ENCODE measurements at regions not wholly inside any gene's neighbourhood (a gene's known extent, or its start where the extent isn't known, plus 50 kb on each side); places are given as distances from the start of the nearest gene placed in this dataset.
A peak's percentile ranks its signal among the peaks of the same experiment; 100 is the strongest.

DNA sequence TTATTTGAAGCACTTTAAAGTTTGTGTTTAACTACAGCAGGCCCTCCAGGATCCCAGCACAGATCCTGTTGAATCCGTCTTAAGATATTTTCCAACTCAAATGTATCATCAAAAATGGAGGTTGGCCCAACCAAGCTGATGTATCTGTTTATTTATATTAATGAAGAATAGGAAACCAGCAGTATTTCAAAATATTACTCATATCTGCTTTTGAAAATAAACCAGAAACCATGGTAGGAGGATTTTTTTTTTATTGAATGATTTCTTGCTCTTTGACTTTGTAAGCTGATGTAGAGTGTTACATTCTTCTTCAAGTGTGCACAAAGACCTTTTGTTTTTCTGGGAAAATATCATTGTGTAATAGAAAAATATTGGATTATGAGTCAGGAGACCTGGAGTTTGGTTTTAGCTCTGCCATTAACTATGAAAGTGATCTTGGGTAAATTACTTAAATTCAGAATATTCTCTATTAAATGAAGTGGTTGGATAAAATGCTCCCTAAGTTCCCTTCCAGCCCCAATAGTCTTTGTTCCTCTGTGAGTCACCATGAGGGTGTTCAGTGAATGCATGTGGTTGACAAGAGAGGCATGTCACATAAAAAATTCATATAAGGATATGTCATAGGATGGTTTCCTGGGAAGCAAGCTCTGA is 221.3 kb upstream of the GAP43 start:
- ChIA-PET POLR2A (ENCODE audit: unreplicated experiment) (no interaction called here), CTCF (interaction anchor here (0.6 to 1.7 kb wide), 3 partner anchors 16 to 596 kb away, joined by 3 to 5 read pairs (median 4); no protein-coding TSS in a partner anchor)
- intact Hi-C loops (cut with micrococcal nuclease) (no loop called here), in situ Hi-C loops (cut with MboI; ENCODE audit: low sequenced_read_pairs) (no loop called here), dilution Hi-C loops (cut with HindIII; ENCODE audit: low sequenced_read_pairs, unreplicated experiment) (no loop called here)
- peak overlapping the region; percentile 68; the same call in 1 of the 2 replicates for H3K4me2 ChIP-seq (ENCODE audit: low read depth, low read length)
- peak overlapping the region; percentile 33; the same call in 1 of the 2 replicates for H3K23ac ChIP-seq (ENCODE audit: low read depth, low read length)
- peak; percentile 86 for DNase-seq
- no CpG with 5 or more reads among the region's 1 CpG for WGBS, 2 experiments (ENCODE audit: extremely low coverage in 2 of 2, insufficient read length in 1 of 2)
- peak overlapping the region; percentile 72; the same call in 1 of the 2 replicates for H3K4ac ChIP-seq (ENCODE audit: low read depth, low read length)
- H3K56ac ChIP-seq (ENCODE audit: extremely low read depth, insufficient read depth, low read length) = 0 out of 2 replicates have a peak overlapping the region, but pooled peaks have one; percentile 43
- H3K18ac ChIP-seq (ENCODE audit: low read depth, low read length) = peak overlapping the region; percentile 91; the same call in 1 of the 2 replicates
- H4K20me1 ChIP-seq (ENCODE audit: insufficient read depth, low read length) = no peaks in the 10 kb centered on the region
- peak overlapping the region in 1 of 2 experiments; percentile 45; a peak in 1 of 4 replicates for H4K8ac ChIP-seq (ENCODE audit: low read depth in 2 of 2, low read length in 2 of 2)
- H2BK120ac ChIP-seq (ENCODE audit: low read depth, low read length) = peak overlapping the region; percentile 61; the same call in 1 of the 2 replicates
- no peak overlapping the region for H2AK9ac ChIP-seq (replicated peaks; ENCODE audit: low read depth, low read length, poor library complexity)
- no peak overlapping the region for H3K4me3 ChIP-seq (ENCODE audit: insufficient read depth, low read depth, low read length)
- no peaks in the 10 kb centered on the region for H3K9me3 ChIP-seq (ENCODE audit: control insufficient read depth, insufficient read depth, low read length)
- peaks cover 11% of the 10 kb centered on the region for H3K4me1 ChIP-seq (ENCODE audit: control insufficient read depth, insufficient read depth, low read length)
- no peak overlapping the region for H3K9ac ChIP-seq (ENCODE audit: low read depth, low read length)
- no peak overlapping the region for H3K27ac ChIP-seq (ENCODE audit: insufficient read depth, low read length)
- no TSS peak for BruUV-seq (replicated peaks)
- no peaks in the 10 kb centered on the region; the same call in 1 of the 2 replicates for H3K27me3 ChIP-seq (ENCODE audit: control insufficient read depth, insufficient read depth, low read length)
- peak overlapping the region; percentile 75; the same call in 1 of the 2 replicates for H2BK20ac ChIP-seq (ENCODE audit: low read depth, low read length)
- H2BK15ac ChIP-seq (ENCODE audit: low read depth, low read length) = no peak overlapping the region
- no peak overlapping the region for H3K14ac ChIP-seq (replicated peaks; ENCODE audit: low read depth, low read length)
- ATAC-seq (ENCODE audit: low read depth) = peak; percentile 70
- H3K79me1 ChIP-seq (ENCODE audit: low read depth in 1 of 2, low read length in 2 of 2) = no peaks in the 10 kb centered on the region
- TF ChIP-seq NFE2L2 (IDR thresholded peaks at IDR 0.05; ENCODE audit: low read depth, low read length) = no peak
- no peak for TF ChIP-seq MXI1 (IDR thresholded peaks at IDR 0.05; ENCODE audit: borderline replicate concordance, low read depth, low read length)
- no peak for TF ChIP-seq RFX5 (IDR thresholded peaks at IDR 0.05; ENCODE audit: low read depth, low read length)
- no peak for TF ChIP-seq CHD1 (IDR thresholded peaks at IDR 0.05; ENCODE audit: low read depth, low read length)
- TF ChIP-seq RCOR1 (IDR thresholded peaks at IDR 0.05; ENCODE audit: insufficient replicate concordance, low read length) = no peak
- TF ChIP-seq, protein P1, sequence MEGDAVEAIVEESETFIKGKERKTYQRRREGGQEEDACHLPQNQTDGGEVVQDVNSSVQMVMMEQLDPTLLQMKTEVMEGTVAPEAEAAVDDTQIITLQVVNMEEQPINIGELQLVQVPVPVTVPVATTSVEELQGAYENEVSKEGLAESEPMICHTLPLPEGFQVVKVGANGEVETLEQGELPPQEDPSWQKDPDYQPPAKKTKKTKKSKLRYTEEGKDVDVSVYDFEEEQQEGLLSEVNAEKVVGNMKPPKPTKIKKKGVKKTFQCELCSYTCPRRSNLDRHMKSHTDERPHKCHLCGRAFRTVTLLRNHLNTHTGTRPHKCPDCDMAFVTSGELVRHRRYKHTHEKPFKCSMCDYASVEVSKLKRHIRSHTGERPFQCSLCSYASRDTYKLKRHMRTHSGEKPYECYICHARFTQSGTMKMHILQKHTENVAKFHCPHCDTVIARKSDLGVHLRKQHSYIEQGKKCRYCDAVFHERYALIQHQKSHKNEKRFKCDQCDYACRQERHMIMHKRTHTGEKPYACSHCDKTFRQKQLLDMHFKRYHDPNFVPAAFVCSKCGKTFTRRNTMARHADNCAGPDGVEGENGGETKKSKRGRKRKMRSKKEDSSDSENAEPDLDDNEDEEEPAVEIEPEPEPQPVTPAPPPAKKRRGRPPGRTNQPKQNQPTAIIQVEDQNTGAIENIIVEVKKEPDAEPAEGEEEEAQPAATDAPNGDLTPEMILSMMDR (conservative IDR thresholded peaks at IDR 0.05; ENCODE audit: low read depth, low read length) = no peak
- TF ChIP-seq POLR2A (IDR thresholded peaks at IDR 0.05; ENCODE audit: low read depth, low read length) = no peak
- TF ChIP-seq, protein P2, sequence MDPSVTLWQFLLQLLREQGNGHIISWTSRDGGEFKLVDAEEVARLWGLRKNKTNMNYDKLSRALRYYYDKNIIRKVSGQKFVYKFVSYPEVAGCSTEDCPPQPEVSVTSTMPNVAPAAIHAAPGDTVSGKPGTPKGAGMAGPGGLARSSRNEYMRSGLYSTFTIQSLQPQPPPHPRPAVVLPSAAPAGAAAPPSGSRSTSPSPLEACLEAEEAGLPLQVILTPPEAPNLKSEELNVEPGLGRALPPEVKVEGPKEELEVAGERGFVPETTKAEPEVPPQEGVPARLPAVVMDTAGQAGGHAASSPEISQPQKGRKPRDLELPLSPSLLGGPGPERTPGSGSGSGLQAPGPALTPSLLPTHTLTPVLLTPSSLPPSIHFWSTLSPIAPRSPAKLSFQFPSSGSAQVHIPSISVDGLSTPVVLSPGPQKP (IDR thresholded peaks at IDR 0.05; ENCODE audit: borderline replicate concordance, low read depth, low read length) = no peak
- no peak for TF ChIP-seq SMC3 (IDR thresholded peaks at IDR 0.05; ENCODE audit: low read depth, low read length)
- no peak for TF ChIP-seq MAZ (IDR thresholded peaks at IDR 0.05; ENCODE audit: borderline replicate concordance, low read depth, low read length)
- TF ChIP-seq, protein P3, sequence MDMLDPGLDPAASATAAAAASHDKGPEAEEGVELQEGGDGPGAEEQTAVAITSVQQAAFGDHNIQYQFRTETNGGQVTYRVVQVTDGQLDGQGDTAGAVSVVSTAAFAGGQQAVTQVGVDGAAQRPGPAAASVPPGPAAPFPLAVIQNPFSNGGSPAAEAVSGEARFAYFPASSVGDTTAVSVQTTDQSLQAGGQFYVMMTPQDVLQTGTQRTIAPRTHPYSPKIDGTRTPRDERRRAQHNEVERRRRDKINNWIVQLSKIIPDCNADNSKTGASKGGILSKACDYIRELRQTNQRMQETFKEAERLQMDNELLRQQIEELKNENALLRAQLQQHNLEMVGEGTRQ (IDR thresholded peaks at IDR 0.05; ENCODE audit: low read depth, low read length) = no peak
- TF ChIP-seq CEBPB (IDR thresholded peaks at IDR 0.05; ENCODE audit: low read depth, low read length) = peak; percentile 71; the same call in 1 of the 2 replicates
- TF ChIP-seq RAD21 (IDR thresholded peaks at IDR 0.05; ENCODE audit: low read length) = no peak
- peak; percentile 33; the same call in 1 of the 2 replicates for TF ChIP-seq BHLHE40 (IDR thresholded peaks at IDR 0.05; ENCODE audit: low read depth, low read length)
- TF ChIP-seq FOS (IDR thresholded peaks at IDR 0.05; ENCODE audit: low read depth, low read length) = no peak
- H4K91ac ChIP-seq (ENCODE audit: insufficient read depth, low read depth, low read length) = no peak overlapping the region
- H2AFZ ChIP-seq (replicated peaks; ENCODE audit: low read length, poor library complexity) = no peak overlapping the region
- no peak overlapping the region for H2AK5ac ChIP-seq (ENCODE audit: low read depth, low read length)
- H3K9me1 ChIP-seq (ENCODE audit: insufficient read depth, low read length) = peaks cover 2% of the 10 kb centered on the region; the same call in 1 of the 2 replicates
- H2BK5ac ChIP-seq (ENCODE audit: low read depth, low read length, poor library complexity, severe bottlenecking) = peak overlapping the region; percentile 96
- peak overlapping the region; percentile 89; the same call in 1 of the 2 replicates for H4K5ac ChIP-seq (ENCODE audit: low read depth, low read length)
- H3K36me3 ChIP-seq (ENCODE audit: control insufficient read depth, insufficient read depth, low read length) = no peaks in the 10 kb centered on the region
